HCT116 (cell line): ENCODE measurements at regions not wholly inside any gene's neighbourhood (a gene's known extent, or its start where the extent isn't known, plus 50 kb on each side); places are given as distances from the start of the nearest gene placed in this dataset.

Experiments
- ATAC-seq: fragments of 200-7000 bp; cut with Tn5 transposase; 2 replicates; pipeline ENCODE4 v1.9.1; 2020; ENCODE audit warnings: mild to moderate bottlenecking, moderate library complexity
- BruUV-seq: library from RNA; stranded (reverse); fragments of 400-500 nt; replicated peaks from 2 replicates; lab custom pipeline; 2021; lab: Mats Ljungman, UMichigan
- CTCF ChIA-PET: fragments of 300-600 bp; sonication (Branson Sonifier 250); formaldehyde crosslinking; loops from one replicate; lab custom pipeline; 2021; ENCODE audit warnings: antibody characterized with exemption; lab: Charles Lee
- POLR2A ChIA-PET: fragments of 300-600, 350-600 bp; sonication (Branson Sonifier 250); formaldehyde crosslinking; loops from one replicate; lab custom pipeline; 2021; ENCODE audit warnings: antibody characterized with exemption; lab: Charles Lee
- RAD21 ChIA-PET, 2 experiments: fragments of 300-600 bp; sonication (Branson Sonifier 250); formaldehyde crosslinking; loops; one replicate each; lab custom pipeline; 2023; ENCODE audit warnings: low total read pairs in 2 of 2; ENCODE audit not compliant: uncharacterized antibody in 2 of 2, unreplicated experiment in 2 of 2, low non-redundant PET in 1 of 2; lab: Charles Lee
- DNase-seq: peaks from one replicate; pipeline ENCODE4 v3.0.0-alpha.2; 2010; ENCODE audit warnings: low read depth, low spot score
- H2AFZ ChIP-seq: fragments of 200-600 bp; shearing (Covaris generic), sonication (generic); 2 replicates; pipeline ENCODE4 v1.6.1; 2017; ENCODE audit warnings: low read depth, mixed run types, mixed read lengths, antibody characterized with exemption, low read length; ENCODE audit not compliant: poor library complexity, severe bottlenecking
- H3K27ac ChIP-seq: 2 replicates; pipeline ENCODE4 v1.5.1; 2012; ENCODE audit warnings: low read depth, low read length
- H3K27me3 ChIP-seq: fragments of 200-600 bp; sonication (generic); 2 replicates; pipeline ENCODE4 v1.6.1; 2016; ENCODE audit warnings: mixed run types, low read length, mixed read lengths; ENCODE audit not compliant: insufficient read depth
- H3K36me3 ChIP-seq, 2 experiments: fragments of 200-500 bp in 1 of 2; fragments of 200-600 bp in 1 of 2; sonication (Bioruptor generic) in 1 of 2; sonication (generic) in 1 of 2; 2 replicates each; pipeline versions ENCODE4 v1.5.1 to v1.6.1; 2014 to 2016; ENCODE audit warnings: low read length in 2 of 2, inconsistent platforms in 1 of 2, mixed read lengths in 1 of 2, mixed run types in 1 of 2; ENCODE audit not compliant: insufficient read depth in 2 of 2, control insufficient read depth in 1 of 2
- H3K4me1 ChIP-seq, 2 experiments: fragments of 200-600 bp in 1 of 2; sonication (generic) in 1 of 2; 2 replicates each; pipeline versions ENCODE4 v1.5.1 to v1.6.1; 2012 to 2017; ENCODE audit warnings: low read length in 2 of 2, inconsistent platforms in 1 of 2, mild to moderate bottlenecking in 1 of 2, mixed read lengths in 1 of 2, mixed run types in 1 of 2, moderate library complexity in 1 of 2; ENCODE audit not compliant: insufficient read depth in 2 of 2, control insufficient read depth in 1 of 2
- H3K4me2 ChIP-seq: fragments of 200-600 bp; sonication (generic); 2 replicates; pipeline ENCODE4 v1.6.1; 2017; ENCODE audit warnings: mixed run types, low read length, mixed read lengths
- H3K4me3 ChIP-seq, 2 experiments: fragments of 200-600 bp in 1 of 2; sonication (generic) in 1 of 2; replicated peaks in 1 of 2; 2 replicates each; pipeline ENCODE4 v1.5.1; 2011 to 2016; ENCODE audit warnings: low read length in 2 of 2, control low read depth in 1 of 2, low read depth in 1 of 2, mild to moderate bottlenecking in 1 of 2, mixed read lengths in 1 of 2, mixed run types in 1 of 2
- H3K79me2 ChIP-seq: fragments of 200-600 bp; sonication (generic); 2 replicates; pipeline ENCODE4 v1.6.1; 2017; ENCODE audit warnings: mild to moderate bottlenecking, mixed run types, low read length, moderate library complexity, mixed read lengths; ENCODE audit not compliant: insufficient read depth
- H3K9ac ChIP-seq: fragments of 200-600 bp; sonication (generic); 2 replicates; pipeline ENCODE4 v1.6.1; 2016; ENCODE audit warnings: low read length, mixed read lengths
- H3K9me2 ChIP-seq: fragments of 200-600 bp; sonication (generic), shearing (Covaris generic); 2 replicates; pipeline ENCODE4 v1.6.1; 2017; ENCODE audit warnings: mixed run types, mild to moderate bottlenecking, moderate library complexity; ENCODE audit not compliant: insufficient read depth
- H3K9me3 ChIP-seq, 2 experiments: fragments of 200-500 bp in 1 of 2; fragments of 200-600 bp in 1 of 2; sonication (Bioruptor generic) in 1 of 2; sonication (generic) in 1 of 2; 2 replicates each; pipeline ENCODE4 v1.6.1; 2014 to 2017; ENCODE audit warnings: low read length in 2 of 2, mixed read lengths in 2 of 2, inconsistent platforms in 1 of 2, low read depth in 1 of 2, mild to moderate bottlenecking in 1 of 2, mixed run types in 1 of 2, moderate library complexity in 1 of 2; ENCODE audit not compliant: control insufficient read depth in 1 of 2, insufficient read depth in 1 of 2
- H4K20me1 ChIP-seq: fragments of 200-600 bp; sonication (generic), shearing (Covaris generic); 2 replicates; pipeline ENCODE4 v1.6.1; 2017; ENCODE audit warnings: mixed run types, mild to moderate bottlenecking, moderate library complexity; ENCODE audit not compliant: insufficient read depth
- ATF3 ChIP-seq: IDR thresholded peaks from 2 replicates; pipeline ENCODE4 v1.6.1; 2012
- CBX3 ChIP-seq: IDR thresholded peaks from 2 replicates; pipeline ENCODE4 v1.6.1; 2012; ENCODE audit warnings: low read depth
- CEBPB ChIP-seq: IDR thresholded peaks from 2 replicates; pipeline ENCODE4 v1.6.1; 2012; ENCODE audit warnings: low read depth
- CTCF ChIP-seq, 3 experiments: fragments of 200-600 bp in 1 of 3; sonication (generic) in 1 of 3; IDR thresholded peaks in 2 of 3; conservative IDR thresholded peaks in 1 of 3; 2 replicates each; pipeline ENCODE4 v1.5.1; 2012 to 2017; ENCODE audit warnings: low read depth in 2 of 3, low read length in 2 of 3, antibody characterized with exemption in 1 of 3, borderline replicate concordance in 1 of 3, control low read depth in 1 of 3, mild to moderate bottlenecking in 1 of 3, mixed read lengths in 1 of 3, mixed run types in 1 of 3, moderate library complexity in 1 of 3; ENCODE audit not compliant: insufficient read depth in 1 of 3
- EGR1 ChIP-seq: IDR thresholded peaks from 2 replicates; pipeline ENCODE4 v1.6.1; 2012; ENCODE audit warnings: low read depth
- EZH2phosphoT487 ChIP-seq: fragments of 200-600 bp; IDR thresholded peaks from 2 replicates; pipeline ENCODE4 v1.6.1; 2018; ENCODE audit warnings: antibody characterized with exemption, borderline replicate concordance
- FOSL1 ChIP-seq: IDR thresholded peaks from 2 replicates; pipeline ENCODE4 v1.6.1; 2012; ENCODE audit warnings: low read depth
- JUND ChIP-seq: IDR thresholded peaks from 2 replicates; pipeline ENCODE4 v1.6.1; 2012
- MAX ChIP-seq: IDR thresholded peaks from 2 replicates; pipeline ENCODE4 v1.6.1; 2012
- POLR2AphosphoS5 ChIP-seq: IDR thresholded peaks from 2 replicates; pipeline ENCODE4 v1.6.1; 2011; ENCODE audit warnings: mild to moderate bottlenecking, low read depth, low read length, moderate library complexity
- RAD21 ChIP-seq: IDR thresholded peaks from 2 replicates; pipeline ENCODE4 v1.6.1; 2012; ENCODE audit warnings: low read depth, mild to moderate bottlenecking
- REST ChIP-seq: IDR thresholded peaks from 2 replicates; pipeline ENCODE4 v1.6.1; 2012; ENCODE audit warnings: low read depth
- SIN3A ChIP-seq: IDR thresholded peaks from 2 replicates; pipeline ENCODE4 v1.6.1; 2012; ENCODE audit warnings: low read depth
- SP1 ChIP-seq: IDR thresholded peaks from 2 replicates; pipeline ENCODE4 v1.6.1; 2012; ENCODE audit warnings: low read depth
- SRF ChIP-seq: IDR thresholded peaks from 2 replicates; pipeline ENCODE4 v1.6.1; 2012; ENCODE audit warnings: low read depth
- TCF7L2 ChIP-seq: IDR thresholded peaks from 2 replicates; pipeline ENCODE4 v1.7.0; 2011; ENCODE audit warnings: borderline replicate concordance, inconsistent platforms; ENCODE audit not compliant: insufficient read depth, insufficient read length; ENCODE audit errors: extremely low read depth
- ZBTB33 ChIP-seq: IDR thresholded peaks from 2 replicates; pipeline ENCODE4 v1.6.1; 2011; ENCODE audit warnings: mild to moderate bottlenecking, low read length, moderate library complexity; ENCODE audit not compliant: insufficient replicate concordance; ENCODE audit errors: extremely low read depth
- ZFX ChIP-seq: fragments of 450-650 bp; IDR thresholded peaks from 2 replicates; pipeline ENCODE4 v1.6.1; 2017
- intact Hi-C: fragments of 100-400 bp; cut with micrococcal nuclease; formaldehyde crosslinking; loops from 2 replicates; pipeline ENCODE4 v1.10.0; 2022

GRCh38 chr13:83190020-83190419, 692.3 kb downstream of the SLITRK1 start:
- Histone ChIP-seq H3K79me2 (no peaks in the 10 kb centered on the region), H3K4me3 (no peak overlapping the region), H3K27ac (no peak overlapping the region), H2AFZ (no peak overlapping the region), H3K36me3 (no peaks in the 10 kb centered on the region), H3K4me2 (no peak overlapping the region), H3K4me1 (no peaks in the 10 kb centered on the region), H3K9me3 (peaks cover 5 to 8% of the 10 kb centered on the region in 2 experiments; a peak in 2 of 4 replicates), H3K27me3 (no peaks in the 10 kb centered on the region), H3K9ac (no peak overlapping the region), H3K9me2 (no peaks in the 10 kb centered on the region), H4K20me1 (no peaks in the 10 kb centered on the region)
- ATAC-seq (no peak), DNase-seq (no peak)
- RAD21 ChIA-PET: no interaction called here
- intact Hi-C loops: loop anchor here (10.0 kb wide), 1 partner anchor 195 kb away; no protein-coding TSS in a partner anchor
- POLR2A ChIA-PET: no interaction called here
- BruUV-seq: no TSS peak
- no peak for TF ChIP-seq POLR2AphosphoS5
- no peak for TF ChIP-seq CTCF (IDR thresholded peaks at IDR 0.05 in 2 of 3, conservative IDR thresholded peaks at IDR 0.05 in 1 of 3; ENCODE audit: borderline replicate concordance in 1 of 3, insufficient read depth in 1 of 3, low read depth in 2 of 3, low read length in 2 of 3)
- TF ChIP-seq ATF3: no peak
- no peak for TF ChIP-seq RAD21
- no peak for TF ChIP-seq ZBTB33
- no peak for TF ChIP-seq EGR1
- TF ChIP-seq FOSL1: no peak
- no peak for TF ChIP-seq CEBPB
- TF ChIP-seq SRF: no peak
- TF ChIP-seq EZH2phosphoT487: no peak
- no peak for TF ChIP-seq CBX3
- no peak for TF ChIP-seq JUND
- TF ChIP-seq SIN3A: no peak
- no peak for TF ChIP-seq TCF7L2
- TF ChIP-seq SP1: no peak
- no peak for TF ChIP-seq MAX
- TF ChIP-seq ZFX: no peak
- TF ChIP-seq REST: no peak
- CTCF ChIA-PET: no interaction called here
